HUDEP-2 (cell line): ENCODE measurements at regions not wholly inside any gene's neighbourhood (a gene's known extent, or its start where the extent isn't known, plus 50 kb on each side); places are given as distances from the start of the nearest gene placed in this dataset.

Experiments used
- DNase-seq, 76 experiments: peaks; one replicate each; lab custom pipeline; 2025; ENCODE audit not compliant: unreplicated experiment in 76 of 76; lab: John Stamatoyannopoulos, UW

- DNase-seq, result no peak
Measured at GRCh38 chr9:130755377-130756007, 61.9 kb downstream of the EXOSC2 start.

GRCh38 chr9:130756037-130756436, 62.5 kb downstream of the EXOSC2 start:
- DNase-seq, result no peak

GRCh38 chr9:130756455-130757152, 63.0 kb downstream of the EXOSC2 start:
- no peak for DNase-seq

DNA sequence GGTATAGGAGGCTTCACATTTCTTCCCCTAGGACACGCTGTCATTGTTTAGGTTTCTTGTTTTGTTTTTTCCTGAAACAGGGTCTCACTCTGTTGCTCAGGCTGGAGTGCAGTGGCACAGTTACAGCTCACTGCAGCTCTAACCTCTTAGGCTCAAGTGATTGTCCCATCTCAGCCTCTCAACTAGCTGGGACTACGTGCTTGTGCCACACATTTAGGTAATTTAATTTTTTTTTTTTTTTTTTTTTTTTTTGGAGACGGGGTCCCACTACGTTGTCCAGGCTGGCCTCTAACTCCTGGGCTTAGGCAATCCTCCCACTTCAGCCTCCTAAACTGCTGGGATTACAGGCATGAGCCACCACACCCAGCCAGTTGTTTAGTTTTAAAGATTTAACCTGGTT, 66.2 kb downstream of the EXOSC2 start:
- no peak for DNase-seq

DNA sequence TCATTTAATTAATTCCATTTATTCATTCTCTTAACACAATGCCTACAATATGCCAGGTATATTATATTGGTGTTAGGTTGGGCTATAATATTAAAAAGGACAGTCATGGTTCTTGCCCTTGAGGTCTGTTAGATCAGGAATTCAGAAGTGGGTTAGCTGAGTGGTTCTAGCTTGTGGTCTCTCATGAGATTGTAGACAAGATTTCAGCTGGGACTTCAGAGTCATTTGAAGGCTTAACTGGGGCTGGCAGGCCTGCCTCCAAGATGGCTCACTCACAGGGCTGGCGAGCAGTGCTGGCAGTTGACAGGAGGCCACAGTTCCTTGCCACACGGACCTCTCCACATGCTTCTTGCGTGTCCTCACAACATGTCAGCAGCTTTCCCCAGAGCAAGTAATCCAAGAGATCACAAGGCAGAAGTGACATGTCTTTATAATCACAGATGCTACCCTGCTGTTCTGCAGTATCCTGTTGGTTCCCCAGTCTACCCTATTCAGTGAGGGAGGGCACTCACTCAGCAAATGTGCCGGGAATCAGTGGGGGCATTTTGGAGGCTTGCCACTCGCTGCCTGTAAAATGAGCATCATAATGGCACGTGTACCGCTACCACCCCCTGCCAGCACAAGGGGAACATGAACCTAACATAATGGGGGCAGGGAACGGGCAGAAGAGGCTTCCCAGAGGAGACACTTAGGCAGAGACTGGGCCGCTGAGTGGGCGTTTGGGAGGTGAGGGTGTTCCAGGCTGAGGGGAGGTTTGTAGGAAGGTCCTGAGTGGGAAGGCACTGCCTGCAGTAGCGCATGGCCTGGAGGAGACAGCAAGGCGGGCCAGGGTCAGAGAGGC, 70.0 kb downstream of the EXOSC2 start:
- DNase-seq, result peak in 1 of 76 experiments; percentile 10

GRCh38 chr9:130765137-130766020, 69.7 kb upstream of the ABL1 start:
- DNase-seq, result no peak

DNA sequence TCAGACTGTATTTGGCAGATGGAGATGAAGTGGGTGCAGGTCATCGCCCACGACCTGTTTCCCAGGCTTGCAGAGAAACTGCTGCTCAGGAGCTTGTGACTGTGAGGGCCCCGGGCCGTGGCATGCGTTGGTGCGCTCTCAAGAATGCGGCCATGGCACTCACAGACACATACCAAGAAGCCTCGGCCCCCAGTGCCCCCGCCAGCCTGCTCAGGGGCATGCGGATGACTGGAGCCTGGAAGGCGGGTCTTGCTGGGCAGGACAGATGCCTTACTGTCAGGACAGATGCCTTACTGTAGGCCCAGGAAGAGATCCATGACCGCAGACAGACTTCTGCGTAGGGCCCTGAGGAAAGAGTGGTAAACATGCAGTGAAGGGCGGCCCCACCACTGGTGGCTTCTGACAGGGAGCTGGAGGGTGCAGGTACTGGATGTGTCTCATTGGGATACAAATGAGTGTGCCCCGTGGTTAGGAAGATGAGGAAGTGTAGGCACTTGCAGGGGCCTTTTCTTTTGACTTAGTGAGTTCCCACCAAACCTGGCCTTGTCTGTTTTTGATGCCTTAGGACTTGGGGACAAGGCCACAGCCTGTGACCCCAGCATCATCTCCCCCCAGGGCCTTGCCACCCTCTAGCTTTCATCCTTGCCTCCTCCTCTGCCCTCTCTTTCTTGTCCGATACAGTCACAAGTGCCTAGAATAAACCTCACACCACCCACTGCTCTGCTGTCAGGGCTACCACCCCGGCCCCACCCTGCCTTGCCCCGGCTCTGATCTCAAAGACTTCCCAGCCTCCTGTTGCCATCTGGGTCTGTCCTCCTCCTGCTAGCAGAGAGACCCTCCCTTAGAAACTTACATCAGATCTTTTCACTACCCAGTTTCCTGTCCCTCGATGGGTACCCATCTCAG, 68.8 kb upstream of the ABL1 start:
- peak in 3 of 76 experiments; percentile 1 to 11 (median 3) for DNase-seq

DNA sequence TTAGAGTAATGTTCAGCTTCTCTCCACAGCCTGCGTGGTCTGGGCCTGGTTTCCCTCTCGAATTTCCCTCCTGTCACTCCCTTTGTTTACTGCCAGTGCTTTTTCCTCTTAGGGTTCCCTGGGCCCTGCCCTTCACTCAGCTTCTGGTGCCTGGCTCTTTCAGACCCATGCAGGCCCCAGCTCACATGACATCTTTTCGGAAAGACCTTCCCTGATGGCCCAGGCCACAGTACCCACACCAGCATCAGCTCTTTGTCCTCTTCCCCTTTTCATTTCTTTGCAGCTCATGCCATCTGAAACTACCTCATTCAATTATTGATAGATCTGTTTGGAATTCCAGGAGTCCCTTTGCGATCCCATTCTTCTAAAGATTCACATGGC, 68.1 kb upstream of the ABL1 start:
- no peak for DNase-seq

GRCh38 chr9:130768265-130768664, 66.8 kb upstream of the ABL1 start:
- DNase-seq, result no peak

DNA sequence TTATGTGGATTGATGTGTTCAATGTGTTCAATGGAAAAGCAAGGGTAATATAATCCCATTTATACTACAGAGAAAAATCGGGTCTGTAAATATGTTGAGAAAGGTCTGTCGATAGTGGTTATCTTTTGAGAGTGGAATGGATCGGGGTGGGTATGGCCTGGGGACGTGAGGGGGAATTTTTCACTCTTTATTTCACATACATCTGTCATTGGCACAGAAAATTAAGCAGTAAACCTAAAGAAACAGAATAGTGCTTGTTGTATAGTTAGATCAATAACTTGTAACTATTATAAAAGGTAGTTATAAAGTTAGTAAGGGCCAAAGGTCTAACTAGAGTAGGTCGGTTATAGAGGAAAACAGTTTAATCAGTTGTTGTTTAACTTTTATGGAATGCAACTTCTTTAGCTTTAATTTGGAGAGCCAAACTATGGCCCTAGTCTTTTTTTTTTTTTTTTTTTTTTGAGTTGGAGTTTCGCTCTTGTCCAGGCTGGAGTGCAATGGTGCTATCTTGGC, 66.1 kb upstream of the ABL1 start:
- no peak for DNase-seq

- DNase-seq, result no peak
Measured at GRCh38 chr9:130770093-130770492, 65.0 kb upstream of the ABL1 start.

DNA sequence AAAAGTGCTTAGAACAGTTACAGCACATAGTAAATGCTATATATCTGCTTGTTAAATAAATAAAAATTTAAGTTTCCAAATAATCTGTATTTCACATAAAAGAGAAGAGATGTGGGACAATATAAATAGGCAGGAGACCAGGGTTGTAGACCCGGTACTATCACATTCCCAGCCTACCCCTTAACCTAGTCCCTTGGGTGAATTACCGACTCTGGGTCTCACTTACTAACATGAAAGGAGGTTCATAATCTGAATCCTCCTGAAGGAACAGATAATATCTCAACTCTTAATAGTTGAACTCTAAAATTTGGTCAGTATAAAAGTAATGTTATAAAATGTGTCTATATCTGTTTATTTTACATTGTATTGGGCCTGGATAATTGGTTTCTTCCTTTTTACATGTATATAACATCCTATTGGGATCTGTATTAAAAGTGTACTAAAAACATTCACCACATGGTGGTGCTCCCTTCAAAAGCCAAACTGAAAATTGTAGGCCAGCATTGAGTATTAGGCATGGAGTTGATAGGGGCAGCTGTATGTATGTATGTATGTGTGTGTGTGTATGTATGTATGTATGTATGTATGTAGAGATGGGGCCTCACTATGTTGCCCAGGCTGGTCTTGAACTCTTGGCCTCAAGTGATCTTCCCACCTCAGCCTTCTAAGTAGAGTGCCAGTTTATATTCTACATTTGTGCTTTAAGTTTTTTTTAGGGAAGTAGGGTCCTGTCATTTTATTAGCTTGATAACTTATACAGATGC, 64.2 kb upstream of the ABL1 start:
- peak in 33 of 76 experiments; percentile 7 to 66 (median 44) for DNase-seq

GRCh38 chr9:130772185-130772584, 62.9 kb upstream of the ABL1 start:
- no peak for DNase-seq

DNA sequence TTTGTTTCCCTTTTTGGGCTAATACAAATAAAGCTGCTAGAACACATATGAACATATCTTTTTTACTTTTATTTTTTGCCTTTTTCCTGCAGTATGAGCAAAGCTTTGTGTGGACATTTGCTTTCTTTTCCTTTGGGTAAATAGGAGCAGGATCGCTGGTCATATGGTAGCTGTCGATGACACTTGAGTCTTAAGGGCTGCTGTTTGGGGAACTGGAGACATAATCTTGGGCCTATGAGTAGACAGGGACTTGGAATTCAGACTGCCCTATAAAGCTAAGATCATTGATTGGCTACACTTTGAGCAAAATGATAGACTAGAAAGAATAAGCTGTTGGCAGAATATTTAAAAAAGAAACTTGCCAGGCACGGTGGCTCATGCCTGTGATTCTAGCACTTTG, 60.9 kb upstream of the ABL1 start:
- no peak for DNase-seq

GRCh38 chr9:130775336-130775991, 59.6 kb upstream of the ABL1 start:
- no peak for DNase-seq

DNA sequence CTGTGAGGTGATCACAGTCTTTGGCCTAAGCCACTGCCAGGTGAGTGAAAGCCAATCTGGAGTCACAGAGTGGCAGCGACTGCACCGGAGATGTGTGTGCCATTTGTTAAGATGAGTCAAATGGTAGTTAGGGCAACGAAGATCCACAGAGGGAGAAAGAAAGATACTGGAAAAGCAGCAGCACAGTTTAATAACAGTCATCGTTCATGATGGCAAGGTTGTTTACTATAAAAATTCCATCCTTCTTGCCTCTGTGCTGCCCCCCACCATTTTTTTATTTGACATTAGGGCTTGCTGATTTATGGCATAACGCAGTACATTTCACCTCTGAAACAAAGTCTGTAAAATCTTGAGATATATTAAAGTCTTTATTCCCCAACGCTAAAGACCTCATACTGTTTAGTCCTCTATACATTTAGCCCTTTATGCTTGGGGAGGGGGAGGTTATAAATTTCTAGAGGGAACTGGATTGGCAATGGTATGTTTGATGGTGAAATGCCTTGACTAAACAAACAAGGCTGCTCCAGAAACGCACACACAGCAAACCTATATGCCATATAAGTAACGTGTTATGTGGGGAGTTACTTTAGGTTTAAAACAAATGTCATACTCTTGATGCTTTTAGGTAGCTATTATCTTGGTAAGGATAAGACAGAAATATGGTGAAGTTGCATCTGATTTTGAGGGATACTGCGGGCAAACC, 55.8 kb upstream of the ABL1 start:
- DNase-seq, result no peak

DNA sequence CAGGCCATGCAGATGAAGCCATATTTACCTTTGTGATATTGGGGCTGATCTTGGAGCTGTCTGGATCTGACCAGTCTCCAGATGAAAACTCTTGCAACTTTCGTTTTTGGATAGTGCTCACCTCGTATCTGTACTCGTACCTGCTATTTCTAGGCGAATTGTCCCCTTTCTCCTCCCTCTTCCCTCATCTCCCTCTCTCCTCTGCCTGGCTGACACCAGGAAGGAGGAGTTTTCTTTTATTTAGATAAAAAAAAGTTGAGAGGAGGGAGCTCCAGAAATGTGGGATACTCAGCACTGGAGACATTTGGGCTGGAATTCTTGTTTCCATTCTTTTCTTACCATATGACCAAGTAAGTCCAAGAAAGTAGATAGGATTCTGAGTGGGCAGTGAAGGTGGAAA, 54.6 kb upstream of the ABL1 start:
- no peak for DNase-seq
